Stimulated activated CD8-positive, alpha-beta memory T cell treated with anti-CD3 and anti-CD28 coated beads, Interleukin-7, amount 100 ng/mL, for 1 hour (primary cell): ENCODE measurements at regions not wholly inside any gene's neighbourhood (a gene's known extent, or its start where the extent isn't known, plus 50 kb on each side); places are given as distances from the start of the nearest gene placed in this dataset.

Source experiments
- DNase-seq, 2 donors: peaks; one replicate each; pipeline ENCODE4 v3.0.0-alpha.2; 2020; ENCODE audit warnings: low read depth in 2 of 2

- no peak for DNase-seq
Measured at GRCh38 chr17:72258711-72259110, 137.9 kb downstream of the SOX9 start.

- no peak for DNase-seq
Measured at GRCh38 chr17:72259922-72260321, 139.1 kb downstream of the SOX9 start.

- no peak for DNase-seq
Measured at GRCh38 chr17:72262766-72263165, 141.9 kb downstream of the SOX9 start.

- DNase-seq = no peak
Measured at GRCh38 chr17:72264682-72265405, 144.0 kb downstream of the SOX9 start.

- DNase-seq = no peak
Measured at GRCh38 chr17:72266112-72266775, 145.4 kb downstream of the SOX9 start.

GRCh38 chr17:72267601-72268000 is 146.8 kb downstream of the SOX9 start:
- DNase-seq = no peak

- no peak for DNase-seq
Measured at GRCh38 chr17:72268431-72268830, 147.6 kb downstream of the SOX9 start.

- no peak for DNase-seq
Measured at GRCh38 chr17:72270273-72270924, 149.6 kb downstream of the SOX9 start.

GRCh38 chr17:72271603-72272002 is 150.8 kb downstream of the SOX9 start:
- DNase-seq = no peak

GRCh38 chr17:72273289-72274056 is 152.7 kb downstream of the SOX9 start:
- DNase-seq = no peak

GRCh38 chr17:72274614-72275013 is 153.8 kb downstream of the SOX9 start:
- no peak for DNase-seq

- no peak for DNase-seq
Measured at GRCh38 chr17:72280881-72281280, 160.1 kb downstream of the SOX9 start.

GRCh38 chr17:72282439-72283029 is 161.7 kb downstream of the SOX9 start:
- DNase-seq = no peak

GRCh38 chr17:72284806-72285205 is 164.0 kb downstream of the SOX9 start:
- DNase-seq = no peak

GRCh38 chr17:72287586-72287985 is 166.8 kb downstream of the SOX9 start:
- no peak for DNase-seq

GRCh38 chr17:72294487-72294893 is 173.7 kb downstream of the SOX9 start:
- no peak for DNase-seq

- DNase-seq = no peak
Measured at GRCh38 chr17:72295916-72296315, 175.1 kb downstream of the SOX9 start.

- DNase-seq = no peak
Measured at GRCh38 chr17:72296456-72296855, 175.6 kb downstream of the SOX9 start.

- DNase-seq = no peak
Measured at GRCh38 chr17:72297326-72298115, 176.7 kb downstream of the SOX9 start.

- DNase-seq = no peak
Measured at GRCh38 chr17:72299100-72299499, 178.3 kb downstream of the SOX9 start.

GRCh38 chr17:72299592-72299991 is 178.8 kb downstream of the SOX9 start:
- no peak for DNase-seq
